Thymus (tissue), 11 donors: ENCODE measurements at regions not wholly inside any gene's neighbourhood (a gene's known extent, or its start where the extent isn't known, plus 50 kb on each side); places are given as distances from the start of the nearest gene placed in this dataset.
"Not testable (repeated sequence)": the region's sequence is repeated elsewhere in the genome, so short reads cannot be mapped to it uniquely, and the experiment has no call there.

ENCODE experiments used
- DNase-seq, 9 donors: peaks; one replicate each; pipeline ENCODE4 v3.0.0-alpha.2; 2013; ENCODE audit warnings: low spot score in 9 of 9, low read depth in 6 of 9, missing footprints in 1 of 9
- H3K27ac ChIP-seq, 2 donors: one replicate each; pipeline ENCODE4 v1.5.1; 2013; ENCODE audit warnings: control low read depth in 1 of 2, low read depth in 1 of 2, low read length in 1 of 2, mild to moderate bottlenecking in 1 of 2, moderate library complexity in 1 of 2
- H3K27me3 ChIP-seq, 2 donors: one replicate each; pipeline ENCODE4 v1.5.1; 2013; ENCODE audit warnings: low read length in 1 of 2; ENCODE audit not compliant: control insufficient read depth in 2 of 2, insufficient read depth in 1 of 2
- H3K36me3 ChIP-seq, 2 donors: one replicate each; pipeline ENCODE4 v1.5.1; 2013; ENCODE audit warnings: low read length in 1 of 2, mild to moderate bottlenecking in 1 of 2, moderate library complexity in 1 of 2; ENCODE audit not compliant: control insufficient read depth in 2 of 2, insufficient read depth in 2 of 2
- H3K4me1 ChIP-seq, 2 donors: one replicate each; pipeline ENCODE4 v1.5.1; 2013; ENCODE audit warnings: low read length in 2 of 2; ENCODE audit not compliant: control insufficient read depth in 2 of 2, insufficient read depth in 2 of 2
- H3K4me3 ChIP-seq, 2 donors: one replicate each; pipeline ENCODE4 v1.5.1; 2013; ENCODE audit warnings: low read length in 2 of 2, control low read depth in 1 of 2, mild to moderate bottlenecking in 1 of 2
- H3K9me3 ChIP-seq, 2 donors: one replicate each; pipeline ENCODE4 v1.5.1; 2013; ENCODE audit warnings: low read length in 1 of 2, mild to moderate bottlenecking in 1 of 2; ENCODE audit not compliant: control insufficient read depth in 2 of 2, insufficient read depth in 1 of 2
- WGBS: extraction: QIAGEN DNeasy Blood & Tissue Kit; methylation state at CpG from one replicate; pipeline ENCODE4 v1.1.7; 2013; 5-methylcytosine and 5-hydroxymethylcytosine counted together
- donor health status: healthy.

DNA sequence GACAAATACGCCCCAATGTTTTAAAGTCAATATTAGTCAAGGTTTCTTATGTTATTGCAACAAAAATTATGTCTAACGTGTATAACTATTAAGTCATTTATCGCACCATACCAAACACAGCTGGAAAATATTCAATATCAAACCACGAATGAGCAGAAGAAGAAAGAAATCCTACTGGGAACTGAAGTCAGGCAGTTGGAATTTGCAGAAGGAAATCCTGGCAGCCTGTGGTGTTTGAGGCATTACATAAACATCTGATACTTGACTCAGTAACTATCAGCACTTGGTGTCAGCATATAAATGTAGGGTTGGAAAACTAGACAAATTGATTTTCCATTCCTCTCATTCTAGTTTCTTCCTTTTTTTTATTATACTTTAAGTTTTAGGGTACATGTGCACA is 83.4 kb upstream of the NUPR2 start:
- H3K4me1 ChIP-seq = no peaks in the 10 kb centered on the region
- peaks cover 0 to 1% of the 10 kb centered on the region in 2 donors for H3K9me3 ChIP-seq
- 83% methylated on average over 4 of the region's 4 CpGs for WGBS
- DNase-seq = no peak
- H3K4me3 ChIP-seq = no peak overlapping the region
- no peaks in the 10 kb centered on the region for H3K27me3 ChIP-seq
- H3K27ac ChIP-seq = no peak overlapping the region
- H3K36me3 ChIP-seq = no peaks in the 10 kb centered on the region

GRCh38 chr7:56196195-56196594 is 80.0 kb upstream of the NUPR2 start:
- not testable (repeated sequence) for H3K27ac ChIP-seq, H3K4me1 ChIP-seq, DNase-seq, H3K27me3 ChIP-seq, H3K4me3 ChIP-seq, H3K36me3 ChIP-seq, H3K9me3 ChIP-seq
- 91% methylated on average over 8 of the region's 8 CpGs for WGBS

- no peak for DNase-seq
- H3K9me3 ChIP-seq = peaks cover 5 to 13% of the 10 kb centered on the region in 2 donors
- no peaks in the 10 kb centered on the region for H3K4me1 ChIP-seq
- no peaks in the 10 kb centered on the region for H3K27me3 ChIP-seq
- H3K27ac ChIP-seq = no peak overlapping the region
- no peaks in the 10 kb centered on the region for H3K36me3 ChIP-seq
- WGBS = 61% methylated on average over 1 of the region's 1 CpG
- no peak overlapping the region for H3K4me3 ChIP-seq
Measured at GRCh38 chr7:56188823-56189346, 72.7 kb upstream of the NUPR2 start.

DNA sequence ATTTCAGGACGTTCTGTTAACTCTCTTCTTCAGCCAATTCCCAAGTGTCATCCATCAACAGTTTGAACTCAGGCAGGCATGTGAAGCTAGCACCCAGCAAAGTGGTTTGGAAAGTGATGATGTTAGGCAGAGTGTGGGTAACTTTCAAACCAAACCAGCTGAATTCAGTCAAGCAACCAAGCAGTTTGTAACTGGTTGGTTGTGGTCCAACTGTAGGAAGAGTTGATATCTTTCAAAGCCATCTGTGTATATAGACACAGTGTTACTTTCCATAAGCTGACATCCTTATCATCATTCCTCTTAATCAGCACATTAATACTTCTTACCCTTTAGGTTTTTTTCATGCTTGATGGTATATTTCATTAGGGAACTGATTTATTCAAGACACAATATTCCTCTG is 72.2 kb upstream of the NUPR2 start:
- H3K4me1 ChIP-seq = no peaks in the 10 kb centered on the region
- no peak overlapping the region for H3K27ac ChIP-seq
- no peaks in the 10 kb centered on the region for H3K27me3 ChIP-seq
- no peak for DNase-seq
- WGBS = 51% methylated on average over 1 of the region's 1 CpG
- peaks cover 4 to 13% of the 10 kb centered on the region in 2 donors for H3K9me3 ChIP-seq
- no peak overlapping the region for H3K4me3 ChIP-seq
- H3K36me3 ChIP-seq = no peaks in the 10 kb centered on the region

DNA sequence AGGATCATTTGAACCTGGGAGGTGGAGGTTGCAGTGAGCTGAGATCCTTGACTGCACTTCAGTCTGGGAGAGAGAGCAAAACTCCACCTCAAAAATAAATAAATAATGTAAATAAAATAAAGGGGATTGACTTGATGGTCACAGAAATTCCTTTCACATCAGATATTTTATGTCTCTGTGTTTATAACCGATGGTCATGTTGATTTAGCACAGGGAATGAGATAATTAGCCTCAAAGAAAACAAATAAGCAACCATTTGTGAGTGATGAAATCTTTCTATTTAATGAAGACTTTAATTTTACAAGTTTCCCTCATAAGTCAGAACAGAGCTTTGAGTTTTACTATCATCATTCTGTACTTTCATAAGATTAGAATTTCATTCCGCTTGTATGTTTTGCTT is 64.8 kb upstream of the NUPR2 start:
- DNase-seq = no peak
- H3K4me1 ChIP-seq = no peaks in the 10 kb centered on the region
- peaks cover 0 to 1% of the 10 kb centered on the region in 2 donors for H3K9me3 ChIP-seq
- WGBS = 90% methylated on average over 2 of the region's 2 CpGs
- H3K4me3 ChIP-seq = no peak overlapping the region
- no peaks in the 10 kb centered on the region for H3K27me3 ChIP-seq
- H3K36me3 ChIP-seq = no peaks in the 10 kb centered on the region
- no peak overlapping the region for H3K27ac ChIP-seq

GRCh38 chr7:56175771-56176170 is 59.6 kb upstream of the NUPR2 start:
- Histone ChIP-seq H3K9me3 (peaks cover 7 to 19% of the 10 kb centered on the region in 2 donors), H3K4me1 (no peaks in the 10 kb centered on the region), H3K27me3 (peaks cover 0 to 7% of the 10 kb centered on the region in 2 donors), H3K4me3 (no peak overlapping the region), H3K36me3 (no peaks in the 10 kb centered on the region), H3K27ac (no peak overlapping the region)
- WGBS = 53% methylated on average over 13 of the region's 13 CpGs
- DNase-seq = no peak

GRCh38 chr7:56174875-56175760 is 58.9 kb upstream of the NUPR2 start:
- WGBS = 24% methylated on average over 81 of the region's 81 CpGs
- no peak overlapping the region for H3K4me3 ChIP-seq
- H3K27ac ChIP-seq = no peak overlapping the region
- H3K36me3 ChIP-seq = no peaks in the 10 kb centered on the region
- H3K4me1 ChIP-seq = no peaks in the 10 kb centered on the region
- peaks cover 7 to 19% of the 10 kb centered on the region in 2 donors for H3K9me3 ChIP-seq
- peaks cover 0 to 7% of the 10 kb centered on the region in 2 donors for H3K27me3 ChIP-seq
- DNase-seq = no peak

DNA sequence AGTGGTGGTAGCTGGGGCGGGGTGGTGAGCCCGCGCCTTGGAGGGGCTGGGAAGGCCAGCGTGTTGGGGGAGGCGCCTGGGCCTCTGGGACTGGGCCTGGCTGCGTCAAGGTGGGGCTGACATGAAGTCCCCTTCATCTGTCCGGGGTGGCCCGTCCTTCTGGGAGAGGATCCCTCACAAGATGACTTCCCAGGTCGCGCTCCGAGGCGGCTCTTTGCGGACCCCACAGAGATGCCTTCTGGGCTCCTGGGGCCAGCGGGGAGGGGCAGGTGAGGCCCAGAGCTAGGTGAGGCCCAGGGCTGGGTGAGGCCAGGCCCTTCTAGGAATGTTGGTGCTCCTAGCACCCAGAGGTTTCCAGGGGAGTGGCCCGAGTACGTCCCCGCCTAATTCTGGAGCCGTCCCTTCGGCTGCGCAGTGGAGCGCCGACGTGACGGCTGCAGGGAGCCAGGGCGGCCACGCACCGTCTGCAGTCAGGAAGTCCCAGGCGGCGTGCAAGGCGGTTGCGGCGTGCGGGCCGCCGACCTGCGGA is 58.2 kb upstream of the NUPR2 start:
- H3K36me3 ChIP-seq = no peaks in the 10 kb centered on the region
- H3K9me3 ChIP-seq = peaks cover 6 to 19% of the 10 kb centered on the region in 2 donors
- H3K27me3 ChIP-seq = peaks cover 0 to 7% of the 10 kb centered on the region in 2 donors
- H3K4me1 ChIP-seq = no peaks in the 10 kb centered on the region
- WGBS = 53% methylated on average over 36 of the region's 36 CpGs
- no peak overlapping the region for H3K27ac ChIP-seq
- no peak for DNase-seq
- H3K4me3 ChIP-seq = no peak overlapping the region
